Parathyroid adenoma (tissue), 2 donors: ENCODE measurements at regions not wholly inside any gene's neighbourhood (a gene's known extent, or its start where the extent isn't known, plus 50 kb on each side); places are given as distances from the start of the nearest gene placed in this dataset.

Source experiments
- H2AFZ ChIP-seq: fragments of 300-600 bp; sonication (generic); one replicate; pipeline ENCODE4 v1.7.0; 2017; ENCODE audit warnings: antibody characterized with exemption, mild to moderate bottlenecking
- H3K27ac ChIP-seq: fragments of 300-600 bp; sonication (generic); one replicate; pipeline ENCODE4 v1.7.0; 2017
- H3K27me3 ChIP-seq: fragments of 300-600 bp; sonication (generic); one replicate; pipeline ENCODE4 v1.7.0; 2017; ENCODE audit warnings: low read length; ENCODE audit not compliant: control insufficient read depth, insufficient read depth
- H3K36me3 ChIP-seq: fragments of 300-600 bp; sonication (generic); one replicate; pipeline ENCODE4 v1.7.0; 2017; ENCODE audit warnings: low read length; ENCODE audit not compliant: control insufficient read depth, insufficient read depth
- H3K4me1 ChIP-seq: fragments of 300-600 bp; sonication (generic); one replicate; pipeline ENCODE4 v1.7.0; 2017; ENCODE audit warnings: control low read depth
- H3K4me2 ChIP-seq: fragments of 300-600 bp; sonication (generic); one replicate; pipeline ENCODE4 v1.7.0; 2017; ENCODE audit warnings: low read length
- H3K4me3 ChIP-seq: fragments of 300-600 bp; sonication (generic); one replicate; pipeline ENCODE4 v1.7.0; 2017; ENCODE audit warnings: low read depth, low read length
- H3K79me2 ChIP-seq: fragments of 300-600 bp; sonication (generic); one replicate; pipeline ENCODE4 v1.7.0; 2017; ENCODE audit warnings: control low read depth
- H3K9ac ChIP-seq: fragments of 300-600 bp; sonication (generic); one replicate; pipeline ENCODE4 v1.7.0; 2017; ENCODE audit warnings: mild to moderate bottlenecking
- H3K9me3 ChIP-seq: fragments of 300-600 bp; sonication (generic); one replicate; pipeline ENCODE4 v1.7.0; 2017; ENCODE audit warnings: low read length; ENCODE audit not compliant: control insufficient read depth
- TF ChIP-seq, protein P1 (sequence below): fragments of 300-600 bp; sonication (generic); IDR thresholded peaks from one replicate; pipeline ENCODE4 v1.7.0; 2017; ENCODE audit warnings: antibody characterized with exemption, mild to moderate bottlenecking
- donor health status: primary hyperparathyroidism.

DNA sequence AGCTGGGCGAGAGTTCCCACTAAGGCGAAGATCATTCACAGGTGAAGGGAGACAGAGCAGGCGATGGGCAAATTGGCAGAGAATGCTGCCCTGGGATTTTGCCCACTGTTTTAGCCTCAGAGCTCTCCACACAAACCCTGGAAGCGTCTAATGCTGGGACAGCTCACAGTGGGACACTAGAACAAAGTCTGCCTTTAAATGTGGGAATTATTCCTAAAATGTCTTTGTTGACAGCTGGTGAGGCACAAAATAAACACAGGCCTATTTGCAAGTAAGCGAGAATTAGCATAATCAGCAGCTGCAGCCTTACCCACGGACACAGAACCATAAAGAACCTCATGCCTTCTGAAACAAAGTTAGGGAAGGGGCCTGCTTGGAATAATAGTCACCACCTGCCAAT lies 824.5 kb downstream of the AACS start:
- Histone ChIP-seq H3K36me3 (no peaks in the 10 kb centered on the region), H3K79me2 (no peaks in the 10 kb centered on the region), H3K9ac (no peak overlapping the region), H3K27ac (no peak overlapping the region), H2AFZ (no peak overlapping the region), H3K27me3 (no peaks in the 10 kb centered on the region), H3K4me1 (no peaks in the 10 kb centered on the region), H3K4me3 (no peak overlapping the region), H3K9me3 (no peaks in the 10 kb centered on the region), H3K4me2 (no peak overlapping the region)
- TF ChIP-seq, protein P1, sequence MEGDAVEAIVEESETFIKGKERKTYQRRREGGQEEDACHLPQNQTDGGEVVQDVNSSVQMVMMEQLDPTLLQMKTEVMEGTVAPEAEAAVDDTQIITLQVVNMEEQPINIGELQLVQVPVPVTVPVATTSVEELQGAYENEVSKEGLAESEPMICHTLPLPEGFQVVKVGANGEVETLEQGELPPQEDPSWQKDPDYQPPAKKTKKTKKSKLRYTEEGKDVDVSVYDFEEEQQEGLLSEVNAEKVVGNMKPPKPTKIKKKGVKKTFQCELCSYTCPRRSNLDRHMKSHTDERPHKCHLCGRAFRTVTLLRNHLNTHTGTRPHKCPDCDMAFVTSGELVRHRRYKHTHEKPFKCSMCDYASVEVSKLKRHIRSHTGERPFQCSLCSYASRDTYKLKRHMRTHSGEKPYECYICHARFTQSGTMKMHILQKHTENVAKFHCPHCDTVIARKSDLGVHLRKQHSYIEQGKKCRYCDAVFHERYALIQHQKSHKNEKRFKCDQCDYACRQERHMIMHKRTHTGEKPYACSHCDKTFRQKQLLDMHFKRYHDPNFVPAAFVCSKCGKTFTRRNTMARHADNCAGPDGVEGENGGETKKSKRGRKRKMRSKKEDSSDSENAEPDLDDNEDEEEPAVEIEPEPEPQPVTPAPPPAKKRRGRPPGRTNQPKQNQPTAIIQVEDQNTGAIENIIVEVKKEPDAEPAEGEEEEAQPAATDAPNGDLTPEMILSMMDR = no peak

DNA sequence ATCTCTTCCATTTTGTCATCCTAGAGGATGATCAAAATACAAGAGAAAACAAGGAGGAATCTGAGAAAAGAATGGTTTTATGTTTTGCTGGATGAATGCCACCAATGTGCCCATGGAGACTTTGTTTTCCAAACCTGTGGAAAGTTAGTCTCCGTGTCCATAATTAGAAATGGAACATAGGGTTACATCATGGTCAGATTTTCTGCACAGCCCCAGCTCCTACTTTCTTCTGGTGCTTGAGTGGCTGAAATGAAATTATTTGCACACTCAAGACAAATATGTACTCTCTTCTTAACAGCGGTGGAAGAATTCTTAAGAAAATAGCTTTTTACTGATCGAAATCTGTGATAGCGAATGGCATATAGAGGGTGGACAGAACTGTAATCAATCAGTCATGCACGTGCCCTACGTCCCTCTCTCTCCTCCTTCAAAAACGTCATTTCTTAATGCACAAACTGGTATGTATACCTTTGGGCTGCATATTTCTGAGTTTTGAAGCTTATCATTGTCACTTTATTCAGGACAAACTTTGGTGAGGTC lies 825.2 kb downstream of the AACS start:
- Histone ChIP-seq H3K27me3 (no peaks in the 10 kb centered on the region), H3K27ac (no peak overlapping the region), H3K9me3 (no peaks in the 10 kb centered on the region)

DNA sequence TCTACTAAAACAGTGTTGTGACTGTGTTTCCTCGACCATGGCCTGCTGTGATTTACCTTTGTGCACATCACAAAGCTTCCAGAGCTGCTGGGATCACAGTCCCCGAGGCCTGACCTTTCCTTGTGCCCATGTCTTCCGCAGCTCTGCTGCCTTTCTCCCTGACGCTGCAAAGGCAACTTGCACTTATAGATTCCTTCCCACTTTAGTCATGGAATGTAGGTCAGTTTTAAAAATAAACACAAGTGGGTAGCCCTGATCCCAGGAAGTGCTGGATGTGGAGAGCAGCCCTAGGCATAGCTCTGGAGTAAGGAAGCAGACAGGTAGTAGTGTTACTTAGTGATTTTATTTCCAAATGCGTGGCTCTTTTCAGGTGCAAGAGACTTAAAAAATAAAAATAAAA lies 825.7 kb downstream of the AACS start:
- Histone ChIP-seq H3K27ac (no peak overlapping the region), H3K9me3 (no peaks in the 10 kb centered on the region), H3K4me2 (no peak overlapping the region), H3K4me3 (no peak overlapping the region), H2AFZ (no peak overlapping the region), H3K27me3 (no peaks in the 10 kb centered on the region), H3K79me2 (no peaks in the 10 kb centered on the region), H3K9ac (no peak overlapping the region), H3K4me1 (no peaks in the 10 kb centered on the region), H3K36me3 (no peaks in the 10 kb centered on the region)
- TF ChIP-seq, protein P1 = no peak

More for the DNA sequence above, 825.2 kb downstream of the AACS start:
- no peaks in the 10 kb centered on the region for H3K4me1 ChIP-seq
- no peak overlapping the region for H2AFZ ChIP-seq
- H3K4me3 ChIP-seq = no peak overlapping the region
- no peak overlapping the region for H3K9ac ChIP-seq
- H3K4me2 ChIP-seq = no peak overlapping the region
- TF ChIP-seq, protein P1 = no peak
- no peaks in the 10 kb centered on the region for H3K79me2 ChIP-seq
- no peaks in the 10 kb centered on the region for H3K36me3 ChIP-seq

DNA sequence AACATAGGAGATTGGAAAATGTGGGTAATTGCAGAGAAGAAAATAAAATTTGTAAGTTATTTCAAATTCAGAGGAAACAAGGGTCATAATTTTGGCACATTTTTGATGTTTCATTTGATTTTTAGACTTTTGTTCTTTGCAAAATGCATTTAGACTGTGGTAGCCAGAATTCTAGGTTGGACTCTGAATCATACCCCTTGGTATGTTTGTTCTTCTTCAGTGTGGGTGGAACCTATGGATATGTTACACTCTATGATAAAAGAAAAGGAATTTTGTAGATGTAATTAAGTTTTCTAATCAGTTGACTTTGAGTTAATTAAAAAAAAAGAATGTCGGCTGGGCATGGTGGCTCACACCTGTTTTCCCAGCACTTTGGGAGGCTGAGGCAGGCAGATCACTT lies 827.0 kb downstream of the AACS start:
- Histone ChIP-seq H3K9ac (no peak overlapping the region), H3K4me1 (no peaks in the 10 kb centered on the region), H3K9me3 (no peaks in the 10 kb centered on the region), H3K4me3 (no peak overlapping the region), H3K4me2 (no peak overlapping the region), H3K27me3 (no peaks in the 10 kb centered on the region), H3K79me2 (no peaks in the 10 kb centered on the region), H3K36me3 (no peaks in the 10 kb centered on the region), H3K27ac (no peak overlapping the region), H2AFZ (no peak overlapping the region)
- TF ChIP-seq, protein P1 = no peak

DNA sequence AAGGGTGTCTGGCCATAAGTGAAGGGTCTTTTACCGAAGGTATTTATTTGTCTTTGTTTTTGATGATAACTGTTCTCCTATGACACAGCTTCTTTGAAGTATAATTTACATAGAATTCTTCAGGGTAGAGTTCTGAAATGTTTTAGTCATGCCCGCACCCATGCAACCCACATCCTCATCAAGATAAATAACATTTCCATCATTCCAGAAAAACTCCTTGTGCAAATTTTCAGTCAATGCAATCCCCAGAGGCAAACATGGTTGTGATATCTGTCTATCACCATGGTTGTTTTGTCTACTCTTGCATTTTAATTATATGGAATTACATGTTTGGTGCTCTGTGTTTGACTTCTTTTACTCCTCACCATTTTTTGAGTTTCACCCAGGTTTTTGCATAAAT lies 837.8 kb downstream of the AACS start:
- TF ChIP-seq, protein P1 = no peak
- H3K27me3 ChIP-seq = no peaks in the 10 kb centered on the region
- H3K79me2 ChIP-seq = no peaks in the 10 kb centered on the region
- H3K4me2 ChIP-seq = no peak overlapping the region
- no peak overlapping the region for H2AFZ ChIP-seq
- no peaks in the 10 kb centered on the region for H3K36me3 ChIP-seq
- no peak overlapping the region for H3K9ac ChIP-seq
- no peak overlapping the region for H3K4me3 ChIP-seq
- H3K9me3 ChIP-seq = no peaks in the 10 kb centered on the region
- no peaks in the 10 kb centered on the region for H3K4me1 ChIP-seq
- H3K27ac ChIP-seq = no peak overlapping the region
